ENCODE measurements at regions not wholly inside any gene's neighbourhood (a gene's known extent, or its start where the extent isn't known, plus 50 kb on each side); places are given as distances from the start of the nearest gene placed in this dataset.

DNA sequence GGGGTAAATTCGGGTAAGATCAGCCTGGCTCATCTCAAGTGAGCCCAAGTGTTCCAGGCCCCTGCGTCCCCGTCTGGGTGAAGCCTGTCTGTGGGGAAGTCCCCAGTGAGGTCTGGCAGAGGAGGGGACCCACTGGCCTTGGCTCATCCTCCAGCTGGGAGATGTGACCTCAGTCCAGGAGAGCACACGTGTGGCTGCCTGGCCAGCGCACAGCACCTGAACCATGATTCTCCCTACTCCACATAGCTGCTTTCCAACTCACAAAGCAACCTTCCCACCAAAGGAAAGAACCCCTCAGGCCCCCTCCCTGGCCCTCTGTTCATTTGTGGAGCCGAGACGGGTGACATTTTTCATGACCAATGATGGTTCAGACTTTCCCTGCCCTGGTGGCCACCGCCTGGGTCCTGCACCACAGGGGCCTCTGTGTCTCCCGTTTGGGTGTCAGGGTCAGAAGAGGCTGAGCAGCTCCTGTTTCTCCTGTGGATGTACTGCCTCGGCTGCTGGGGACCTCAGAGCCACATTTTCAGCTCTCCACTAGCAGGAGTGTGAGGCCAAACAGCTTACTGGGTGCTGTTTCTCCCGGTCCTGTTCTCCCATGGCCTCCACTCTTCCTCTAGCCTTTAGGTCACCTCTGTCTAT, 111.4 kb downstream of the CPZ start:
- Histone ChIP-seq H3K36me3 (ENCODE audit: control insufficient read depth, insufficient read depth, low read length) (no peaks in the 10 kb centered on the region), H3K9me3 (ENCODE audit: control insufficient read depth, insufficient read depth, low read depth, low read length) (no peaks in the 10 kb centered on the region), H3K27ac (ENCODE audit: low read length) (no peak overlapping the region), H3K27me3 (ENCODE audit: control insufficient read depth, insufficient read depth, low read length) (no peaks in the 10 kb centered on the region; the same call in 1 of the 2 replicates), H3K4me3 (ENCODE audit: low read depth in 2 of 2, low read length in 2 of 2) (no peak overlapping the region), H3K4me1 (ENCODE audit: control insufficient read depth, insufficient read depth, low read length) (no peaks in the 10 kb centered on the region)
- ATAC-seq (no peak), DNase-seq (ENCODE audit: low read depth, low spot score) (no peak)
- in situ Hi-C loops (cut with HindIII; ENCODE audit: low pct_unique_long_range_greater_than_20kb, low sequenced_read_pairs) = no loop called here
- intact Hi-C loops (cut with micrococcal nuclease; ENCODE audit: unreplicated experiment) = no loop called here
- ChIA-PET CTCF (no interaction called here), POLR2A (no interaction called here)
- TF ChIP-seq SIN3A (IDR thresholded peaks at IDR 0.05; ENCODE audit: borderline replicate concordance, insufficient read depth, low read depth, low read length) (no peak), TCF7L2 (IDR thresholded peaks at IDR 0.05; ENCODE audit: low read depth, low read length) (no peak), POLR2AphosphoS5 (IDR thresholded peaks at IDR 0.05; ENCODE audit: low read depth, low read length) (no peak)
- TF ChIP-seq, protein P1, sequence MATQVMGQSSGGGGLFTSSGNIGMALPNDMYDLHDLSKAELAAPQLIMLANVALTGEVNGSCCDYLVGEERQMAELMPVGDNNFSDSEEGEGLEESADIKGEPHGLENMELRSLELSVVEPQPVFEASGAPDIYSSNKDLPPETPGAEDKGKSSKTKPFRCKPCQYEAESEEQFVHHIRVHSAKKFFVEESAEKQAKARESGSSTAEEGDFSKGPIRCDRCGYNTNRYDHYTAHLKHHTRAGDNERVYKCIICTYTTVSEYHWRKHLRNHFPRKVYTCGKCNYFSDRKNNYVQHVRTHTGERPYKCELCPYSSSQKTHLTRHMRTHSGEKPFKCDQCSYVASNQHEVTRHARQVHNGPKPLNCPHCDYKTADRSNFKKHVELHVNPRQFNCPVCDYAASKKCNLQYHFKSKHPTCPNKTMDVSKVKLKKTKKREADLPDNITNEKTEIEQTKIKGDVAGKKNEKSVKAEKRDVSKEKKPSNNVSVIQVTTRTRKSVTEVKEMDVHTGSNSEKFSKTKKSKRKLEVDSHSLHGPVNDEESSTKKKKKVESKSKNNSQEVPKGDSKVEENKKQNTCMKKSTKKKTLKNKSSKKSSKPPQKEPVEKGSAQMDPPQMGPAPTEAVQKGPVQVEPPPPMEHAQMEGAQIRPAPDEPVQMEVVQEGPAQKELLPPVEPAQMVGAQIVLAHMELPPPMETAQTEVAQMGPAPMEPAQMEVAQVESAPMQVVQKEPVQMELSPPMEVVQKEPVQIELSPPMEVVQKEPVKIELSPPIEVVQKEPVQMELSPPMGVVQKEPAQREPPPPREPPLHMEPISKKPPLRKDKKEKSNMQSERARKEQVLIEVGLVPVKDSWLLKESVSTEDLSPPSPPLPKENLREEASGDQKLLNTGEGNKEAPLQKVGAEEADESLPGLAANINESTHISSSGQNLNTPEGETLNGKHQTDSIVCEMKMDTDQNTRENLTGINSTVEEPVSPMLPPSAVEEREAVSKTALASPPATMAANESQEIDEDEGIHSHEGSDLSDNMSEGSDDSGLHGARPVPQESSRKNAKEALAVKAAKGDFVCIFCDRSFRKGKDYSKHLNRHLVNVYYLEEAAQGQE (IDR thresholded peaks at IDR 0.05; ENCODE audit: insufficient read depth in 1 of 2, low read depth in 2 of 2, low read length in 1 of 2) = no peak
- TF ChIP-seq, protein P2, sequence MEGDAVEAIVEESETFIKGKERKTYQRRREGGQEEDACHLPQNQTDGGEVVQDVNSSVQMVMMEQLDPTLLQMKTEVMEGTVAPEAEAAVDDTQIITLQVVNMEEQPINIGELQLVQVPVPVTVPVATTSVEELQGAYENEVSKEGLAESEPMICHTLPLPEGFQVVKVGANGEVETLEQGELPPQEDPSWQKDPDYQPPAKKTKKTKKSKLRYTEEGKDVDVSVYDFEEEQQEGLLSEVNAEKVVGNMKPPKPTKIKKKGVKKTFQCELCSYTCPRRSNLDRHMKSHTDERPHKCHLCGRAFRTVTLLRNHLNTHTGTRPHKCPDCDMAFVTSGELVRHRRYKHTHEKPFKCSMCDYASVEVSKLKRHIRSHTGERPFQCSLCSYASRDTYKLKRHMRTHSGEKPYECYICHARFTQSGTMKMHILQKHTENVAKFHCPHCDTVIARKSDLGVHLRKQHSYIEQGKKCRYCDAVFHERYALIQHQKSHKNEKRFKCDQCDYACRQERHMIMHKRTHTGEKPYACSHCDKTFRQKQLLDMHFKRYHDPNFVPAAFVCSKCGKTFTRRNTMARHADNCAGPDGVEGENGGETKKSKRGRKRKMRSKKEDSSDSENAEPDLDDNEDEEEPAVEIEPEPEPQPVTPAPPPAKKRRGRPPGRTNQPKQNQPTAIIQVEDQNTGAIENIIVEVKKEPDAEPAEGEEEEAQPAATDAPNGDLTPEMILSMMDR (IDR thresholded peaks at IDR 0.05) = no peak
- BruUV-seq (replicated peaks) = no TSS peak

DNA sequence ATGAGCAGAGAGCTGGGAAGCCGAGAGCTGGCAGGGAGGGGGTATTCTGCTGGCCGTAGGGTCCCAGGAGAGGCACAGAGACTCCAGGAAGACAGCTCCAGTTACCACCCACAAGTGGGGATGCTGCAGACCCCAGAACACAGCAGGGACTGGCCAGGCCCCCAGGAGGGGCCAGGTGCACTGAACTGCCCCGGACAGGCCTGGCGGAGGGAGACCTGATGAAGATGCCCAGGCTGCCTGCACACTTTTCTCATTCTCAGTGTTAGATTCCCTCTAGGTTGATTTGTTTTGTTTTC, 110.8 kb downstream of the CPZ start:
- H3K36me3 ChIP-seq (ENCODE audit: control insufficient read depth, insufficient read depth, low read length) = no peaks in the 10 kb centered on the region
- H3K27me3 ChIP-seq (ENCODE audit: control insufficient read depth, insufficient read depth, low read length) = no peaks in the 10 kb centered on the region; the same call in 1 of the 2 replicates
- in situ Hi-C loops (cut with HindIII; ENCODE audit: low pct_unique_long_range_greater_than_20kb, low sequenced_read_pairs) (no loop called here), intact Hi-C loops (cut with micrococcal nuclease; ENCODE audit: unreplicated experiment) (no loop called here)
- ChIA-PET CTCF (no interaction called here), POLR2A (no interaction called here)
- ATAC-seq = no peak
- H3K4me1 ChIP-seq (ENCODE audit: control insufficient read depth, insufficient read depth, low read length) = no peaks in the 10 kb centered on the region
- H3K9me3 ChIP-seq (ENCODE audit: control insufficient read depth, insufficient read depth, low read depth, low read length) = no peaks in the 10 kb centered on the region
- no peak overlapping the region for H3K27ac ChIP-seq (ENCODE audit: low read length)
- no TSS peak for BruUV-seq (replicated peaks)
- no peak overlapping the region for H3K4me3 ChIP-seq (ENCODE audit: low read depth in 2 of 2, low read length in 2 of 2)
- DNase-seq (ENCODE audit: low read depth, low spot score) = no peak
- TF ChIP-seq TCF7L2 (IDR thresholded peaks at IDR 0.05; ENCODE audit: low read depth, low read length) (no peak), SIN3A (IDR thresholded peaks at IDR 0.05; ENCODE audit: borderline replicate concordance, insufficient read depth, low read depth, low read length) (no peak)
- TF ChIP-seq, protein P2 (IDR thresholded peaks at IDR 0.05) = no peak
